ENCODE measurements at regions not wholly inside any gene's neighbourhood (a gene's known extent, or its start where the extent isn't known, plus 50 kb on each side); places are given as distances from the start of the nearest gene placed in this dataset.

GRCh38 chr12:65556676-65557437, 267.4 kb upstream of the HMGA2 start:
- no peak for FAIRE-seq

- no peak for FAIRE-seq
Observed at GRCh38 chr12:65557438-65558181, 266.7 kb upstream of the HMGA2 start.

GRCh38 chr12:65560286-65560685, 264.0 kb upstream of the HMGA2 start:
- no peak for FAIRE-seq

GRCh38 chr12:65561798-65562382, 262.4 kb upstream of the HMGA2 start:
- no peak for FAIRE-seq

GRCh38 chr12:65565601-65566560, 258.4 kb upstream of the HMGA2 start:
- FAIRE-seq: no peak

GRCh38 chr12:65566751-65567150, 257.5 kb upstream of the HMGA2 start:
- FAIRE-seq: no peak

- no peak for FAIRE-seq
Observed at GRCh38 chr12:65567820-65568219, 256.5 kb upstream of the HMGA2 start.

GRCh38 chr12:65568517-65568916, 255.8 kb upstream of the HMGA2 start:
- no peak for FAIRE-seq

GRCh38 chr12:65570451-65571130, 253.7 kb upstream of the HMGA2 start:
- no peak for FAIRE-seq

GRCh38 chr12:65574867-65575266, 249.4 kb upstream of the HMGA2 start:
- FAIRE-seq: peak; percentile 78

GRCh38 chr12:65584016-65584415, 240.3 kb upstream of the HMGA2 start:
- FAIRE-seq: no peak

GRCh38 chr12:65585648-65586602, 238.4 kb upstream of the HMGA2 start:
- peak; percentile 96 for FAIRE-seq

- FAIRE-seq: no peak
Observed at GRCh38 chr12:65586796-65587195, 237.5 kb upstream of the HMGA2 start.

GRCh38 chr12:65590318-65590717, 234.0 kb upstream of the HMGA2 start:
- FAIRE-seq: no peak

- FAIRE-seq: no peak
Observed at GRCh38 chr12:65592416-65592815, 231.9 kb upstream of the HMGA2 start.

GRCh38 chr12:65593239-65593701, 231.0 kb upstream of the HMGA2 start:
- FAIRE-seq: no peak

GRCh38 chr12:65594409-65594808, 229.9 kb upstream of the HMGA2 start:
- FAIRE-seq: no peak

GRCh38 chr12:65595016-65595560, 229.2 kb upstream of the HMGA2 start:
- FAIRE-seq: no peak

GRCh38 chr12:65596514-65597091, 227.7 kb upstream of the HMGA2 start:
- no peak for FAIRE-seq

GRCh38 chr12:65597527-65597926, 226.8 kb upstream of the HMGA2 start:
- FAIRE-seq: no peak
